ENCODE measurements at regions not wholly inside any gene's neighbourhood (a gene's known extent, or its start where the extent isn't known, plus 50 kb on each side); places are given as distances from the start of the nearest gene placed in this dataset.

DNA sequence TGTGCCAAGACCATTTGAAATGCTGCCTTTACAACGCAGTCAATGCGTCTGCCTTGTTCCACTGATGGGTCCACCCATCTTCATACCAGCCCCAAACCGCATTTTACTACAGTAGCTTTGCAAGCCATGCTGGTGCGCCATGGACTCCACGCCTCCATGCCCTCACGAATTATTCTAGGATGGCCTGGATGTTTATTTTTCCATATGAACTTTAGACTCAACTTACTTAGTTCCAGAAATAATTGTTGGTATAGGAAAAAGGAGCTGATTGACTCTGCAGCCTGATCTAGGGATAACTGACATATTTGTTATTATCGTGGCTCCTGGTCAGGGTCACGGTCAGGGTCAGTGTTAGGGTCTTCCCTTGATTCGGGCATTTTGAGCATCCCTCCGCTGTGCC, 70.0 kb upstream of the ZNF469 start:
- Histone ChIP-seq H4K20me1 (ENCODE audit: insufficient read depth) (no peaks in the 10 kb centered on the region), H3K9me2 (ENCODE audit: insufficient read depth) (no peaks in the 10 kb centered on the region), H3K4me2 (ENCODE audit: unreplicated experiment) (no peak overlapping the region), H3K9me3 (ENCODE audit: low read depth) (no peaks in the 10 kb centered on the region), H2AFZ (no peak overlapping the region), H3K4me3 (no peak overlapping the region), H3K9ac (no peak overlapping the region), H3F3A (ENCODE audit: insufficient read depth) (peaks cover 8% of the 10 kb centered on the region), H3K36me3 (ENCODE audit: low read depth) (no peaks in the 10 kb centered on the region), H3K27me3 (replicated peaks; ENCODE audit: insufficient read depth) (no peaks in the 10 kb centered on the region), H3K79me2 (ENCODE audit: insufficient read depth) (no peaks in the 10 kb centered on the region), H3K4me1 (ENCODE audit: insufficient read depth) (peaks cover 17% of the 10 kb centered on the region), H3K27ac (no peak overlapping the region)
- no peak for DNase-seq
- TF ChIP-seq EZH2 (IDR thresholded peaks at IDR 0.05; ENCODE audit: insufficient read depth, poor library complexity, severe bottlenecking) (no peak), EZH2phosphoT487 (IDR thresholded peaks at IDR 0.05; ENCODE audit: insufficient read depth, low read depth) (no peak)
- in situ Hi-C loops (cut with MboI), result no loop called here
- WGBS, 2 experiments (ENCODE audit: low coverage in 1 of 2, low lambda C conversion rate in 2 of 2, missing lambda C conversion rate in 2 of 2), result 89 to 92% methylated on average over 10 of the region's 10 CpGs

- H3K4me2 ChIP-seq (ENCODE audit: unreplicated experiment), result no peak overlapping the region
- TF ChIP-seq EZH2 (IDR thresholded peaks at IDR 0.05; ENCODE audit: insufficient read depth, poor library complexity, severe bottlenecking) (no peak), EZH2phosphoT487 (IDR thresholded peaks at IDR 0.05; ENCODE audit: insufficient read depth, low read depth) (no peak)
- no peaks in the 10 kb centered on the region for H3K27me3 ChIP-seq (replicated peaks; ENCODE audit: insufficient read depth)
- in situ Hi-C loops (cut with MboI), result no loop called here
- H3K36me3 ChIP-seq (ENCODE audit: low read depth), result no peaks in the 10 kb centered on the region
- no peak overlapping the region for H2AFZ ChIP-seq
- H3K9me2 ChIP-seq (ENCODE audit: insufficient read depth), result no peaks in the 10 kb centered on the region
- no peak for DNase-seq
- H3K4me3 ChIP-seq, result no peak overlapping the region
- peaks cover 11% of the 10 kb centered on the region for H3K4me1 ChIP-seq (ENCODE audit: insufficient read depth)
- H3K9ac ChIP-seq, result no peak overlapping the region
- no peaks in the 10 kb centered on the region for H3F3A ChIP-seq (ENCODE audit: insufficient read depth)
- no peaks in the 10 kb centered on the region for H4K20me1 ChIP-seq (ENCODE audit: insufficient read depth)
- 86 to 88% methylated on average over 16 of the region's 16 CpGs for WGBS, 2 experiments (ENCODE audit: low coverage in 1 of 2, low lambda C conversion rate in 2 of 2, missing lambda C conversion rate in 2 of 2)
- no peaks in the 10 kb centered on the region for H3K9me3 ChIP-seq (ENCODE audit: low read depth)
- no peak overlapping the region for H3K27ac ChIP-seq
- no peaks in the 10 kb centered on the region for H3K79me2 ChIP-seq (ENCODE audit: insufficient read depth)
These were observed 67.7 kb upstream of the ZNF469 start for GRCh38 chr16:88314991-88315542.

DNA sequence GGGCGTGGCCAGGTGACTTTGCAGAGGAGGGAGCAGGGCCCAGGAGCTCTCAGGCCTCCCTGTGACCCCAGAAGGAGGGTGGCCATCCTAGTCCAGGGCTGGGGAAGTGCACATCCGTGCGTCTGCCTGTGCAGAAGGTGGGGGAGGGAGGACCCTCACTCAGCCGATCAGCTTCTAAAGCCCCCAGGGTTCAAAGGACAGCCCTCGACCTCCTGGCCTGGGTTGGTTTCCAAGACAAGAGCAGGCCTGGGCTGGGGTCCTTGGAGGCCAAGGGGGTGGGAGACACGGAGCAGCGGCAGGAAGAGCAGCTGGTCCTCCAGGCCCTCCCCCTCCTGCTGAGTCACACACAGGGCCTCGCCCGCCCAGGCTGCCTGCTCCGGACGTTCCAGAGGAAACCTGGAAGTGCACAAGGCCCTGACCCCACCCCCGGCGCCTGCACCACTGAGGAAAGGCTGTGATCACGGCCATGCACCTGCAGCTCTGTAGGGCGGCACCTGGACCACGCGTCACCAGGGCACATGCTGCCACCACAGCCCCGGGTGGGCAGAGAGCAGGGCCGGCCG, 67.1 kb upstream of the ZNF469 start:
- in situ Hi-C loops (cut with MboI), result no loop called here
- no peak for TF ChIP-seq EZH2 (IDR thresholded peaks at IDR 0.05; ENCODE audit: insufficient read depth, poor library complexity, severe bottlenecking)
- H3K4me2 ChIP-seq (ENCODE audit: unreplicated experiment), result no peak overlapping the region

GRCh38 chr16:88316151-88316550, 66.6 kb upstream of the ZNF469 start:
- in situ Hi-C loops (cut with MboI), result no loop called here
- H4K20me1 ChIP-seq (ENCODE audit: insufficient read depth), result no peaks in the 10 kb centered on the region
- peaks cover 11% of the 10 kb centered on the region for H3K4me1 ChIP-seq (ENCODE audit: insufficient read depth)
- H2AFZ ChIP-seq, result no peak overlapping the region
- no peaks in the 10 kb centered on the region for H3K9me2 ChIP-seq (ENCODE audit: insufficient read depth)
- DNase-seq, result no peak
- no peak overlapping the region for H3K4me2 ChIP-seq (ENCODE audit: unreplicated experiment)
- H3K79me2 ChIP-seq (ENCODE audit: insufficient read depth), result no peaks in the 10 kb centered on the region
- no peak for TF ChIP-seq EZH2 (IDR thresholded peaks at IDR 0.05; ENCODE audit: insufficient read depth, poor library complexity, severe bottlenecking)
- no peak for TF ChIP-seq EZH2phosphoT487 (IDR thresholded peaks at IDR 0.05; ENCODE audit: insufficient read depth, low read depth)
- no peaks in the 10 kb centered on the region for H3K36me3 ChIP-seq (ENCODE audit: low read depth)
- no peaks in the 10 kb centered on the region for H3K9me3 ChIP-seq (ENCODE audit: low read depth)
- no peak overlapping the region for H3K27ac ChIP-seq
- no peak overlapping the region for H3K9ac ChIP-seq
- H3K4me3 ChIP-seq, result no peak overlapping the region
- 88 to 89% methylated on average over 15 to 16 of the region's 17 CpGs for WGBS, 2 experiments (ENCODE audit: low coverage in 1 of 2, low lambda C conversion rate in 2 of 2, missing lambda C conversion rate in 2 of 2)
- no peaks in the 10 kb centered on the region for H3F3A ChIP-seq (ENCODE audit: insufficient read depth)
- H3K27me3 ChIP-seq (replicated peaks; ENCODE audit: insufficient read depth), result no peaks in the 10 kb centered on the region

More for the DNA sequence above, 67.1 kb upstream of the ZNF469 start:
- H3K27me3 ChIP-seq (replicated peaks; ENCODE audit: insufficient read depth), result no peaks in the 10 kb centered on the region
- no peak overlapping the region for H2AFZ ChIP-seq
- H3F3A ChIP-seq (ENCODE audit: insufficient read depth), result no peaks in the 10 kb centered on the region
- no peak overlapping the region for H3K27ac ChIP-seq
- H3K79me2 ChIP-seq (ENCODE audit: insufficient read depth), result no peaks in the 10 kb centered on the region
- H3K36me3 ChIP-seq (ENCODE audit: low read depth), result no peaks in the 10 kb centered on the region
- H3K4me3 ChIP-seq, result no peak overlapping the region
- peaks cover 11% of the 10 kb centered on the region for H3K4me1 ChIP-seq (ENCODE audit: insufficient read depth)
- no peaks in the 10 kb centered on the region for H4K20me1 ChIP-seq (ENCODE audit: insufficient read depth)
- peak; percentile 68 for DNase-seq
- no peak overlapping the region for H3K9ac ChIP-seq
- H3K9me3 ChIP-seq (ENCODE audit: low read depth), result no peaks in the 10 kb centered on the region
- WGBS, 2 experiments (ENCODE audit: low coverage in 1 of 2, low lambda C conversion rate in 2 of 2, missing lambda C conversion rate in 2 of 2), result 49 to 53% methylated on average over 19 to 20 of the region's 20 CpGs
- no peaks in the 10 kb centered on the region for H3K9me2 ChIP-seq (ENCODE audit: insufficient read depth)

Measured in GM23248 (cell line).